H1 (cell line): ENCODE measurements at regions not wholly inside any gene's neighbourhood (a gene's known extent, or its start where the extent isn't known, plus 50 kb on each side); places are given as distances from the start of the nearest gene placed in this dataset.

Source experiments
- CTCF ChIA-PET: fragments of 300-600 bp; sonication (Branson Sonifier 250); formaldehyde crosslinking; loops from one replicate; lab custom pipeline; 2021; ENCODE audit not compliant: partially characterized antibody; lab: Charles Lee
- POLR2A ChIA-PET: fragments of 300-600 bp; sonication (Branson Sonifier 250); formaldehyde crosslinking; loops from one replicate; lab custom pipeline; 2021; ENCODE audit warnings: inconsistent platforms; ENCODE audit not compliant: partially characterized antibody; lab: Charles Lee
- DNase-seq, 2 experiments: peaks; one replicate each; pipeline versions ENCODE4 v3.0.0 to v3.0.0-alpha.2; 2010 to 2022; ENCODE audit warnings: low spot score in 2 of 2, low read depth in 1 of 2, mixed read lengths in 1 of 2
- FAIRE-seq: peaks from 2 replicates; lab custom pipeline; 2011; peaks lifted over from hg19 to GRCh38; lab: Jason Lieb, UNC
- H2AFZ ChIP-seq: 2 replicates; pipeline ENCODE4 v1.8.1; 2012; ENCODE audit warnings: low read length, inconsistent platforms
- H2AK5ac ChIP-seq: 2 replicates; pipeline ENCODE4 v1.6.1; 2013; ENCODE audit warnings: low read depth, low read length
- H2BK120ac ChIP-seq: replicated peaks from 2 replicates; pipeline ENCODE3; 2013; ENCODE audit warnings: low read depth, low read length, inconsistent platforms
- H2BK12ac ChIP-seq: 2 replicates; pipeline ENCODE4 v1.6.1; 2013; ENCODE audit warnings: low read depth, low read length
- H2BK15ac ChIP-seq: 2 replicates; pipeline ENCODE4 v1.6.1; 2013; ENCODE audit warnings: low read length
- H2BK20ac ChIP-seq: 2 replicates; pipeline ENCODE4 v1.6.1; 2013; ENCODE audit warnings: low read length
- H2BK5ac ChIP-seq: 2 replicates; pipeline ENCODE4 v1.6.1; 2013; ENCODE audit warnings: low read depth, low read length
- H3K14ac ChIP-seq: 2 replicates; pipeline ENCODE4 v1.6.1; 2013; ENCODE audit warnings: inconsistent platforms; ENCODE audit not compliant: insufficient read length
- H3K18ac ChIP-seq: 2 replicates; pipeline ENCODE4 v1.6.1; 2013; ENCODE audit warnings: low read length; ENCODE audit errors: extremely low read depth
- H3K23ac ChIP-seq: 2 replicates; pipeline ENCODE4 v1.6.1; 2013; ENCODE audit warnings: inconsistent platforms; ENCODE audit not compliant: insufficient read length
- H3K23me2 ChIP-seq: 2 replicates; pipeline ENCODE4 v1.6.1; 2013; ENCODE audit warnings: low read depth, low read length
- H3K27ac ChIP-seq: 2 replicates; pipeline ENCODE4 v1.6.1; 2011; ENCODE audit warnings: low read depth, low read length, inconsistent platforms
- H3K27me3 ChIP-seq, 4 experiments: replicated peaks in 1 of 4; 1 replicate in 1 of 4; 2 replicates in 3 of 4; pipeline versions ENCODE4 v1.6.1 to v1.8.1; 2011 to 2013; ENCODE audit warnings: low read length in 3 of 4, mild to moderate bottlenecking in 3 of 4, inconsistent platforms in 2 of 4, mixed read lengths in 2 of 4, moderate library complexity in 1 of 4; ENCODE audit not compliant: control insufficient read depth in 3 of 4, insufficient read depth in 3 of 4; ENCODE audit errors: extremely low read depth in 1 of 4
- H3K36me3 ChIP-seq, 4 experiments: 2 replicates each; pipeline versions ENCODE4 v1.6.1 to v1.8.1; 2011 to 2013; ENCODE audit warnings: mild to moderate bottlenecking in 4 of 4, low read length in 3 of 4, moderate library complexity in 2 of 4, control low read depth in 1 of 4, inconsistent platforms in 1 of 4; ENCODE audit not compliant: insufficient read depth in 4 of 4, control insufficient read depth in 2 of 4
- H3K4ac ChIP-seq: replicated peaks from 2 replicates; pipeline ENCODE3; 2013; ENCODE audit warnings: low read length, low read depth, mixed read lengths, inconsistent platforms; ENCODE audit not compliant: insufficient read length
- H3K4me1 ChIP-seq, 4 experiments: replicated peaks in 1 of 4; 1 replicate in 1 of 4; 2 replicates in 3 of 4; pipeline versions ENCODE4 v1.6.1 to v1.8.1; 2011 to 2013; ENCODE audit warnings: low read length in 3 of 4, inconsistent platforms in 2 of 4, mixed read lengths in 1 of 4; ENCODE audit not compliant: insufficient read depth in 4 of 4, control insufficient read depth in 3 of 4
- H3K4me2 ChIP-seq, 2 experiments: 2 replicates each; pipeline versions ENCODE4 v1.6.1 to v1.8.1; 2011 to 2013; ENCODE audit warnings: low read depth in 2 of 2, low read length in 2 of 2, control low read depth in 1 of 2, inconsistent platforms in 1 of 2, mild to moderate bottlenecking in 1 of 2; ENCODE audit not compliant: insufficient read depth in 1 of 2
- H3K4me3 ChIP-seq, 4 experiments: fragments of 200-600, 300-600 bp in 1 of 4; sonication (generic), shearing (Covaris generic), sonication (Bioruptor Twin) in 1 of 4; 2 replicates each; pipeline versions ENCODE4 v1.5.1 to v1.8.1; 2011 to 2016; ENCODE audit warnings: low read length in 4 of 4, low read depth in 3 of 4, control low read depth in 2 of 4, inconsistent platforms in 2 of 4, mild to moderate bottlenecking in 2 of 4, mixed read lengths in 1 of 4, moderate library complexity in 1 of 4; ENCODE audit not compliant: insufficient read depth in 2 of 4; ENCODE audit errors: extremely low read depth in 1 of 4
- H3K56ac ChIP-seq: replicated peaks from 2 replicates; pipeline ENCODE3; 2013; ENCODE audit warnings: low read depth, mild to moderate bottlenecking, mixed read lengths, low read length, inconsistent platforms; ENCODE audit not compliant: insufficient read length
- H3K79me1 ChIP-seq: 2 replicates; pipeline ENCODE4 v1.6.1; 2013; ENCODE audit warnings: low read depth, low read length, control low read depth
- H3K79me2 ChIP-seq, 2 experiments: 2 replicates each; pipeline versions ENCODE4 v1.6.1 to v1.8.1; 2012 to 2013; ENCODE audit warnings: low read length in 2 of 2, mild to moderate bottlenecking in 2 of 2, inconsistent platforms in 1 of 2; ENCODE audit not compliant: insufficient read depth in 2 of 2, control insufficient read depth in 1 of 2
- H3K9ac ChIP-seq, 4 experiments: replicated peaks in 1 of 4; 1 replicate in 1 of 4; 2 replicates in 3 of 4; pipeline versions ENCODE4 v1.6.1 to v1.8.1; 2011 to 2013; ENCODE audit warnings: low read depth in 3 of 4, low read length in 3 of 4, control low read depth in 2 of 4, mild to moderate bottlenecking in 2 of 4, moderate library complexity in 2 of 4, inconsistent platforms in 1 of 4; ENCODE audit errors: extremely low read depth in 1 of 4
- H3K9me3 ChIP-seq, 2 experiments: 2 replicates each; pipeline versions ENCODE4 v1.6.1 to v1.8.1; 2012 to 2013; ENCODE audit warnings: mild to moderate bottlenecking in 2 of 2, moderate library complexity in 2 of 2, control low read depth in 1 of 2, inconsistent platforms in 1 of 2, low read depth in 1 of 2, low read length in 1 of 2, mixed read lengths in 1 of 2; ENCODE audit not compliant: insufficient read depth in 2 of 2
- H4K20me1 ChIP-seq, 2 experiments: replicated peaks in 1 of 2; 2 replicates each; pipeline versions ENCODE3 to v1.8.1; 2011 to 2013; ENCODE audit warnings: inconsistent platforms in 2 of 2, low read length in 2 of 2, mild to moderate bottlenecking in 1 of 2; ENCODE audit not compliant: insufficient read depth in 2 of 2, control insufficient read depth in 1 of 2
- H4K5ac ChIP-seq: 2 replicates; pipeline ENCODE4 v1.6.1; 2013; ENCODE audit warnings: low read length, low read depth, mixed read lengths, inconsistent platforms; ENCODE audit not compliant: insufficient read length
- H4K8ac ChIP-seq: 2 replicates; pipeline ENCODE4 v1.8.0; 2013; ENCODE audit warnings: mild to moderate bottlenecking, moderate library complexity, low read length, inconsistent platforms; ENCODE audit not compliant: insufficient read depth; ENCODE audit errors: extremely low read depth
- H4K91ac ChIP-seq: replicated peaks from 2 replicates; pipeline ENCODE3; 2013; ENCODE audit warnings: low read length, mixed read lengths, inconsistent platforms; ENCODE audit not compliant: insufficient read length
- ATF3 ChIP-seq: IDR thresholded peaks from 2 replicates; pipeline ENCODE4 v1.6.1; 2011; ENCODE audit warnings: low read depth, mild to moderate bottlenecking, low read length; ENCODE audit not compliant: insufficient read depth
- CBX8 ChIP-seq: fragments of 300-800, 300-1000 bp; sonication (generic); IDR thresholded peaks from 2 replicates; pipeline ENCODE4 v1.7.1; 2016; ENCODE audit warnings: low read depth, low read length, borderline replicate concordance
- CEBPB ChIP-seq: IDR thresholded peaks from 2 replicates; pipeline ENCODE4 v1.6.1; 2012; ENCODE audit warnings: low read depth, low read length
- KDM5A ChIP-seq: fragments of 200-600 bp; IDR thresholded peaks from 2 replicates; pipeline ENCODE4 v1.7.1; 2012; ENCODE audit warnings: mild to moderate bottlenecking, low read length, inconsistent platforms, mixed read lengths
- MAX ChIP-seq: IDR thresholded peaks from 2 replicates; pipeline ENCODE4 v1.6.1; 2012; ENCODE audit warnings: inconsistent platforms
- NRF1 ChIP-seq: IDR thresholded peaks from 2 replicates; pipeline ENCODE4 v1.6.1; 2011; ENCODE audit warnings: mild to moderate bottlenecking, low read depth, low read length, improper control_type of control experiment
- RBBP5 ChIP-seq: IDR thresholded peaks from 2 replicates; pipeline ENCODE4 v1.7.1; 2012; ENCODE audit warnings: low read depth, mild to moderate bottlenecking, inconsistent platforms, low read length, moderate library complexity, borderline replicate concordance
- RFX5 ChIP-seq: IDR thresholded peaks from 2 replicates; pipeline ENCODE4 v1.6.1; 2011; ENCODE audit warnings: low read depth, low read length, improper control_type of control experiment, borderline replicate concordance
- RNF2 ChIP-seq: fragments of 200-900, 300-1000 bp; sonication (generic); IDR thresholded peaks from 2 replicates; pipeline ENCODE4 v1.7.1; 2016; ENCODE audit warnings: borderline replicate concordance, low read depth, mild to moderate bottlenecking, antibody characterized with exemption, low read length; ENCODE audit not compliant: poor library complexity, severe bottlenecking; ENCODE audit errors: missing control alignments
- SIN3A ChIP-seq, 2 experiments: IDR thresholded peaks in 1 of 2; conservative IDR thresholded peaks in 1 of 2; 2 replicates each; pipeline ENCODE4 v1.6.1; 2011 to 2012; ENCODE audit warnings: low read length in 2 of 2, improper control_type of control experiment in 1 of 2, low read depth in 1 of 2, mild to moderate bottlenecking in 1 of 2
- SP1 ChIP-seq: IDR thresholded peaks from 2 replicates; pipeline ENCODE4 v1.6.1; 2011; ENCODE audit warnings: low read depth, low read length
- SP2 ChIP-seq: IDR thresholded peaks from 2 replicates; pipeline ENCODE4 v1.6.1; 2012; ENCODE audit warnings: mild to moderate bottlenecking, low read length, inconsistent platforms
- WGBS, 2 experiments: shearing (Covaris generic) in 1 of 2; methylation state at CpG; one replicate each; pipeline versions ENCODE4 v1.1.6 to v1.1.7; 2013 to 2015; ENCODE audit warnings: low lambda C conversion rate in 2 of 2, mixed read lengths in 2 of 2, inconsistent platforms in 1 of 2, low coverage in 1 of 2, missing lambda C conversion rate in 1 of 2; ENCODE audit not compliant: insufficient replicate concordance in 2 of 2, insufficient coverage in 1 of 2, insufficient read length in 1 of 2; ENCODE audit errors: extremely low coverage in 1 of 2, missing lambda C conversion rate in 1 of 2; 5-methylcytosine and 5-hydroxymethylcytosine counted together

- CTCF ChIA-PET: interaction anchor here (0.6 to 2.1 kb wide), 3 partner anchors 107 to 148 kb away, joined by 3 to 8 read pairs (median 5); no protein-coding TSS in a partner anchor
- Histone ChIP-seq H3K23me2 (no peaks in the 10 kb centered on the region; the same call in 1 of the 2 replicates), H3K79me2 (no peaks in the 10 kb centered on the region), H4K91ac (no peak overlapping the region), H3K4me2 (no peak overlapping the region), H3K4me3 (no peak overlapping the region), H3K27me3 (no peaks in the 10 kb centered on the region), H3K56ac (no peak overlapping the region), H2AK5ac (no peak overlapping the region), H3K79me1 (no peaks in the 10 kb centered on the region), H3K4me1 (peaks cover 0 to 7% (median 3%) of the 10 kb centered on the region in 4 experiments; a peak in 5 of 7 replicates), H2BK5ac (no peak overlapping the region), H2BK15ac (no peak overlapping the region), H2AFZ (no peak overlapping the region), H3K18ac (no peak overlapping the region), H3K23ac (no peak overlapping the region), H3K27ac (no peak overlapping the region), H2BK120ac (no peak overlapping the region), H3K9me3 (no peaks in the 10 kb centered on the region; a peak in 1 of 4 replicates), H4K5ac (no peak overlapping the region), H4K8ac (no peak overlapping the region), H3K4ac (no peak overlapping the region), H3K36me3 (no peaks in the 10 kb centered on the region), H3K14ac (no peak overlapping the region), H4K20me1 (no peaks in the 10 kb centered on the region), H2BK12ac (no peak overlapping the region), H2BK20ac (no peak overlapping the region), H3K9ac (no peak overlapping the region)
- FAIRE-seq (no peak), DNase-seq (no peak)
- 83% methylated on average over 4 of the region's 4 CpGs; no CpG with 5 or more reads in 1 of the 2 experiments for WGBS, 2 experiments
- POLR2A ChIA-PET: no interaction called here
- TF ChIP-seq SIN3A (conservative IDR thresholded peaks at IDR 0.05 in 1 of 2, IDR thresholded peaks at IDR 0.05 in 1 of 2; ENCODE audit: low read depth in 1 of 2, low read length in 2 of 2): no peak
- no peak for TF ChIP-seq SP2
- TF ChIP-seq NRF1: no peak
- TF ChIP-seq RFX5: no peak
- no peak for TF ChIP-seq KDM5A
- TF ChIP-seq ATF3: no peak
- no peak for TF ChIP-seq MAX
- TF ChIP-seq CBX8: no peak
- no peak for TF ChIP-seq RNF2
- no peak for TF ChIP-seq RBBP5
- TF ChIP-seq CEBPB: no peak
- no peak for TF ChIP-seq SP1
Measured at GRCh38 chr1:219664310-219665029, 51.6 kb upstream of the ZC3H11B start.
